Muscle of leg (tissue), 3 donors: ENCODE measurements at regions not wholly inside any gene's neighbourhood (a gene's known extent, or its start where the extent isn't known, plus 50 kb on each side); places are given as distances from the start of the nearest gene placed in this dataset.
A peak's percentile ranks its signal among the peaks of the same experiment; 100 is the strongest.

Experiments used
- DNase-seq: peaks from one replicate; pipeline ENCODE4 v3.0.0; 2013
- H3K27ac ChIP-seq: one replicate; pipeline ENCODE4 v1.5.1; 2013; ENCODE audit warnings: mild to moderate bottlenecking, low read length, control low read depth
- H3K27me3 ChIP-seq: one replicate; pipeline ENCODE4 v1.6.1; 2013; ENCODE audit warnings: low read length; ENCODE audit not compliant: control insufficient read depth, insufficient read depth
- H3K36me3 ChIP-seq: one replicate; pipeline ENCODE4 v1.6.1; 2013; ENCODE audit warnings: low read length; ENCODE audit not compliant: control insufficient read depth, insufficient read depth
- H3K4me1 ChIP-seq: one replicate; pipeline ENCODE4 v1.6.1; 2013; ENCODE audit warnings: low read length; ENCODE audit not compliant: control insufficient read depth, insufficient read depth
- H3K4me3 ChIP-seq: one replicate; pipeline ENCODE4 v1.5.1; 2013; ENCODE audit warnings: low read length, control low read depth
- H3K9me3 ChIP-seq: replicated peaks from 2 replicates; pipeline ENCODE4 v1.6.1; 2013; ENCODE audit warnings: low read depth, low read length; ENCODE audit not compliant: control insufficient read depth
- WGBS: methylation state at CpG from one replicate; pipeline ENCODE4 v1.1.5; 2013; ENCODE audit warnings: missing lambda C conversion rate; ENCODE audit not compliant: insufficient coverage; 5-methylcytosine and 5-hydroxymethylcytosine counted together

- Histone ChIP-seq H3K27ac (no peak overlapping the region), H3K9me3 (no peaks in the 10 kb centered on the region), H3K27me3 (no peaks in the 10 kb centered on the region), H3K4me1 (no peaks in the 10 kb centered on the region), H3K36me3 (no peaks in the 10 kb centered on the region), H3K4me3 (no peak overlapping the region)
- WGBS, result 33% methylated on average over 2 of the region's 4 CpGs
- DNase-seq, result no peak
These were observed 378.2 kb downstream of the FOXO1 start for GRCh38 chr13:40288259-40288658.

GRCh38 chr13:40290758-40291157 lies 375.7 kb downstream of the FOXO1 start:
- Histone ChIP-seq H3K27ac (no peak overlapping the region), H3K9me3 (peaks cover 2% of the 10 kb centered on the region), H3K4me3 (no peak overlapping the region), H3K4me1 (no peaks in the 10 kb centered on the region), H3K27me3 (no peaks in the 10 kb centered on the region), H3K36me3 (no peaks in the 10 kb centered on the region)
- no peak for DNase-seq
- no CpG with 5 or more reads among the region's 1 CpG for WGBS

GRCh38 chr13:40292108-40292507 lies 374.3 kb downstream of the FOXO1 start:
- no peak for DNase-seq
- Histone ChIP-seq H3K9me3 (peaks cover 10% of the 10 kb centered on the region), H3K4me1 (no peaks in the 10 kb centered on the region), H3K36me3 (no peaks in the 10 kb centered on the region), H3K4me3 (no peak overlapping the region), H3K27ac (no peak overlapping the region), H3K27me3 (no peaks in the 10 kb centered on the region)
- WGBS, result no CpG with 5 or more reads among the region's 5 CpGs

- DNase-seq, result no peak
- Histone ChIP-seq H3K27ac (no peak overlapping the region), H3K4me1 (no peaks in the 10 kb centered on the region), H3K36me3 (no peaks in the 10 kb centered on the region), H3K27me3 (no peaks in the 10 kb centered on the region), H3K9me3 (peaks cover 10% of the 10 kb centered on the region), H3K4me3 (no peak overlapping the region)
- WGBS, result 100% methylated on average over 1 of the region's 4 CpGs
These were observed 373.9 kb downstream of the FOXO1 start for GRCh38 chr13:40292536-40292935.

- no peaks in the 10 kb centered on the region for H3K27me3 ChIP-seq
- H3K9me3 ChIP-seq, result peaks cover 26% of the 10 kb centered on the region
- no peaks in the 10 kb centered on the region for H3K4me1 ChIP-seq
- no peak overlapping the region for H3K27ac ChIP-seq
- DNase-seq, result no peak
- no peak overlapping the region for H3K4me3 ChIP-seq
- no peaks in the 10 kb centered on the region for H3K36me3 ChIP-seq
These were observed 364.1 kb downstream of the FOXO1 start for GRCh38 chr13:40302351-40302750.

GRCh38 chr13:40304391-40304790 lies 362.1 kb downstream of the FOXO1 start:
- WGBS, result 80% methylated on average over 2 of the region's 3 CpGs
- no peak for DNase-seq

GRCh38 chr13:40306817-40307216 lies 359.6 kb downstream of the FOXO1 start:
- Histone ChIP-seq H3K9me3 (peaks cover 22% of the 10 kb centered on the region), H3K27ac (no peak overlapping the region), H3K36me3 (no peaks in the 10 kb centered on the region), H3K27me3 (no peaks in the 10 kb centered on the region), H3K4me3 (no peak overlapping the region), H3K4me1 (no peaks in the 10 kb centered on the region)
- no CpG with 5 or more reads among the region's 2 CpGs for WGBS
- DNase-seq, result no peak

More at GRCh38 chr13:40304391-40304790, 362.1 kb downstream of the FOXO1 start:
- H3K27ac ChIP-seq, result no peak overlapping the region
- H3K36me3 ChIP-seq, result no peaks in the 10 kb centered on the region
- no peaks in the 10 kb centered on the region for H3K4me1 ChIP-seq
- peaks cover 26% of the 10 kb centered on the region for H3K9me3 ChIP-seq
- no peaks in the 10 kb centered on the region for H3K27me3 ChIP-seq
- no peak overlapping the region for H3K4me3 ChIP-seq

GRCh38 chr13:40309881-40310280 lies 356.6 kb downstream of the FOXO1 start:
- Histone ChIP-seq H3K9me3 (peaks cover 8% of the 10 kb centered on the region), H3K4me3 (no peak overlapping the region), H3K4me1 (no peaks in the 10 kb centered on the region), H3K27ac (no peak overlapping the region), H3K27me3 (no peaks in the 10 kb centered on the region), H3K36me3 (no peaks in the 10 kb centered on the region)
- no peak for DNase-seq
- 58% methylated on average over 3 of the region's 3 CpGs for WGBS

- Histone ChIP-seq H3K4me1 (no peaks in the 10 kb centered on the region), H3K27ac (no peak overlapping the region), H3K4me3 (no peak overlapping the region), H3K27me3 (no peaks in the 10 kb centered on the region), H3K9me3 (peaks cover 5% of the 10 kb centered on the region), H3K36me3 (no peaks in the 10 kb centered on the region)
- WGBS, result 87% methylated on average over 5 of the region's 7 CpGs
- no peak for DNase-seq
These were observed 354.9 kb downstream of the FOXO1 start for GRCh38 chr13:40311356-40312101.

- peak; percentile 55 for DNase-seq
These were observed 352.9 kb downstream of the FOXO1 start for GRCh38 chr13:40313269-40314200.

More at GRCh38 chr13:40313269-40314200, 352.9 kb downstream of the FOXO1 start:
- Histone ChIP-seq H3K27ac (peak overlapping the region; percentile 57), H3K4me3 (no peak overlapping the region), H3K4me1 (peaks cover 4% of the 10 kb centered on the region), H3K9me3 (no peaks in the 10 kb centered on the region), H3K27me3 (no peaks in the 10 kb centered on the region), H3K36me3 (no peaks in the 10 kb centered on the region)
- WGBS, result 79% methylated on average over 5 of the region's 12 CpGs
